Heart right ventricle (tissue), 16 donors: ENCODE measurements at regions not wholly inside any gene's neighbourhood (a gene's known extent, or its start where the extent isn't known, plus 50 kb on each side); places are given as distances from the start of the nearest gene placed in this dataset.

Experiments used
- ATAC-seq, 8 donors: fragments of 200-7000 bp; cut with Tn5 transposase; one replicate each; pipeline ENCODE4 v1.9.1; 2020; ENCODE audit warnings: mild to moderate bottlenecking in 8 of 8, moderate library complexity in 8 of 8, moderate number of reproducible peaks in 1 of 8
- DNase-seq, 2 donors: peaks; one replicate each; pipeline ENCODE4 v3.0.0-alpha.2; 2020
- H3K27ac ChIP-seq, 10 donors: fragments of 200-600 bp; sonication (generic) in 2 of 10; one replicate each; pipeline versions ENCODE4 v1.5.0 to v1.8.0; 2020 to 2022; ENCODE audit warnings: mild to moderate bottlenecking in 3 of 10
- H3K27me3 ChIP-seq, 7 donors: fragments of 200-600 bp; one replicate each; pipeline ENCODE4 v1.8.0; 2021 to 2022; ENCODE audit warnings: mild to moderate bottlenecking in 2 of 7
- H3K36me3 ChIP-seq, 9 donors: fragments of 200-600 bp; sonication (generic) in 1 of 9; one replicate each; pipeline versions ENCODE4 v1.5.0 to v1.8.0; 2020 to 2022; ENCODE audit warnings: mild to moderate bottlenecking in 2 of 9
- H3K4me1 ChIP-seq, 9 donors: fragments of 200-600 bp; sonication (generic) in 1 of 9; one replicate each; pipeline versions ENCODE4 v1.5.0 to v1.8.0; 2020 to 2022; ENCODE audit warnings: mild to moderate bottlenecking in 4 of 9
- H3K4me3 ChIP-seq, 10 donors: fragments of 200-600 bp; sonication (generic) in 2 of 10; one replicate each; pipeline versions ENCODE4 v1.5.0 to v1.8.0; 2020 to 2022; ENCODE audit warnings: mild to moderate bottlenecking in 7 of 10, moderate library complexity in 2 of 10
- H3K9me3 ChIP-seq, 11 donors: fragments of 200-600 bp in 10 of 11; sonication (generic) in 2 of 11; one replicate each; pipeline versions ENCODE4 v1.5.0 to v1.8.0; 2013 to 2022; ENCODE audit warnings: mild to moderate bottlenecking in 2 of 11, control low read depth in 1 of 11, moderate library complexity in 1 of 11
- CTCF ChIP-seq, 9 donors: fragments of 200-600 bp; sonication (generic) in 2 of 9; IDR thresholded peaks; one replicate each; pipeline versions ENCODE4 v1.5.0 to v1.8.0; 2021 to 2022; ENCODE audit warnings: antibody characterized with exemption in 9 of 9, mild to moderate bottlenecking in 5 of 9, moderate library complexity in 1 of 9
- WGBS, 2 donors: extraction: QIAGEN DNeasy Blood & Tissue Kit; methylation state at CpG; one replicate each; pipeline ENCODE4 v1.1.7; 2013; ENCODE audit warnings: inconsistent platforms in 1 of 2; 5-methylcytosine and 5-hydroxymethylcytosine counted together
- intact Hi-C, 10 donors: fragments of 100-400 bp; cut with DNase I; formaldehyde crosslinking; loops; one replicate each; pipeline versions ENCODE4 v1.11.1 to v1.14.2; 2022
- donor health status: Arrhythmogenic right ventricular cardiomyopathy.
- donor health status: ischemic (EF 13 %, LVEDD 7.1; RV severe dilation, severe dysfunction).
- donor health status: healthy with polysubstance abuse.
- donor health status: DM: no; HTN: yes; CAD: no.
- donor health status: DM: no; HTN: no; CAD: no.
- donor health status: ischemic (EF 25% LVEDD 6.9; RV normal size, moderate dysfunction).
- donor health status: ischemic (EF 25% LVEDD 5.7; RV mildly dilated, moderate dysfunction).
- donor health status: healthy.
- donor health status: DM: yes; HTN: yes; CAD: no.
- donor health status: Ischemic cardiomyopathy.
- donor health status: ischemic (EF 35%, LVEDD 5.7; RV mildly dilated, moderate dysfunction).
- donor health status: nonischemic (EF 11% LVEDD 7.7; RV severe dilation, severe dysfunction).
- donor health status: DM: yes; HTN: yes; CAD: no.
- donor health status: PGD.
- donor health status: ischemic (EF 29% LVEDD 5.4; RV normal size, mild dysfunction).
- donor health status: nonischemic (EF 23%, LVEDD 6.1; RV moderate dilation, normal function).

- Histone ChIP-seq H3K9me3 (no peaks in the 10 kb centered on the region), H3K4me3 (no peak overlapping the region), H3K36me3 (no peaks in the 10 kb centered on the region), H3K27me3 (peaks cover 0 to 3% (median 0%) of the 10 kb centered on the region in 7 donors), H3K27ac (no peak overlapping the region), H3K4me1 (no peaks in the 10 kb centered on the region)
- TF ChIP-seq CTCF (IDR thresholded peaks at IDR 0.05): no peak
- WGBS, 2 donors: 70 to 73% methylated on average over 3 of the region's 3 CpGs
- DNase-seq (no peak), ATAC-seq (no peak)
- intact Hi-C loops: no loop called here
Observed at GRCh38 chr14:98278800-98279199, 993.2 kb downstream of the BCL11B start.

DNA sequence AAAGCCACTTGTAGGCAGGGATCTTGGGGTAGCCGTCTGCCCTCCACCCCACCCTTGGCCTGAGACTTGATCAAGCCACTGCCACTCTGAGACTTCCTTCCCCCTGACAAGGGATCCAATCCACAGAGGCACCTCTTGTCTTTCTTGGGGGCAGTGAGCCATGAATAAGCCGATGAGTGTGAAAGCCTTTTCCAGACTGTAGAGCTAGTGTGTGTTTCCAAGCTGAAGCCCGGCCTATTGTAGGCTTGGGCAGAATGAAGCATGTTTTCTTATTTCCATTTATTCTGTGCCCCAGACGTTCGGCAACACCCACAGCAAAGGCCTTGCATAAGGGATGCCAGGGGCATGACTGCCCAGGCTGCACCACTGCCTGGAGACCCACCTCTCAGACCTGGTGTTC is 991.6 kb downstream of the BCL11B start:
- ATAC-seq: no peak

GRCh38 chr14:98288825-98289224 is 983.2 kb downstream of the BCL11B start:
- intact Hi-C loops: no loop called here
- no peak for ATAC-seq
- 84% methylated on average over 6 of the region's 6 CpGs for WGBS, 2 donors
- Histone ChIP-seq H3K27ac (no peak overlapping the region), H3K4me3 (no peak overlapping the region), H3K27me3 (no peaks in the 10 kb centered on the region), H3K9me3 (peaks cover 0 to 9% (median 0%) of the 10 kb centered on the region in 11 donors), H3K36me3 (no peaks in the 10 kb centered on the region), H3K4me1 (no peaks in the 10 kb centered on the region)
- no peak for TF ChIP-seq CTCF (IDR thresholded peaks at IDR 0.05)
- no peak for DNase-seq

More for the DNA sequence above, 991.6 kb downstream of the BCL11B start:
- Histone ChIP-seq H3K36me3 (no peaks in the 10 kb centered on the region), H3K4me3 (no peak overlapping the region), H3K4me1 (no peaks in the 10 kb centered on the region), H3K27ac (no peak overlapping the region), H3K9me3 (peaks cover 0 to 2% (median 0%) of the 10 kb centered on the region in 11 donors), H3K27me3 (peaks cover 0 to 3% (median 0%) of the 10 kb centered on the region in 7 donors)
- intact Hi-C loops: loop anchor here in 1 of 10 donors (1.0 kb wide), 1 partner anchor 33 kb away; no protein-coding TSS in a partner anchor
- 74 to 78% methylated on average over 5 of the region's 5 CpGs for WGBS, 2 donors
- no peak for DNase-seq
- TF ChIP-seq CTCF (IDR thresholded peaks at IDR 0.05): no peak

DNA sequence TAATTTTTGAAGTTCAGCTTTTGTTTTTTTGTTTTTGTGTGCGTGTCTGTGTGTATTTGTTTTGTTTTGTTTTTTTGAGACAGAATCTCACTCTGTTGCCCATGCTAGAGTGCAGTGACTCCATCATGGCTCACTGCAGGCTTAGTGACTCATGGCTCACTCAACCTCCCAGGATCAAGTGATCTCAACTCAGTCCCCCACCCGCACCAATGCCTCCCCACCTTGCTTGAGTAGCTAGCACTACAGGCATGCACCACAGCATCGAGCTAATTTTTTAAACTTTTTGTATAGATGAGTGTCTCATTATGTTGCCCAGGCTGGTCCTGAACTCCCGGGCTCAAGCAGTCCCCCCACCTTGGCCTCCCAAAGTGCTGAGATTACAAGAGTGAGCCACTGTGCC is 981.4 kb downstream of the BCL11B start:
- WGBS, 2 donors: 72 to 79% methylated on average over 4 of the region's 4 CpGs
- no peak overlapping the region for H3K4me3 ChIP-seq
- H3K27ac ChIP-seq: no peak overlapping the region
- DNase-seq (no peak), ATAC-seq (no peak)
- no peaks in the 10 kb centered on the region for H3K4me1 ChIP-seq
- H3K36me3 ChIP-seq: no peaks in the 10 kb centered on the region
- TF ChIP-seq CTCF (IDR thresholded peaks at IDR 0.05): no peak
- intact Hi-C loops: no loop called here
- no peaks in the 10 kb centered on the region for H3K27me3 ChIP-seq
- H3K9me3 ChIP-seq: peaks cover 0 to 8% (median 0%) of the 10 kb centered on the region in 11 donors
